SU-DHL-6 (cell line): ENCODE measurements at regions not wholly inside any gene's neighbourhood (a gene's known extent, or its start where the extent isn't known, plus 50 kb on each side); places are given as distances from the start of the nearest gene placed in this dataset.

Experiments
- H2AFZ ChIP-seq: fragments of 200-600 bp; sonication (generic); 2 replicates; pipeline ENCODE4 v1.6.1; 2014; ENCODE audit warnings: low read depth, mild to moderate bottlenecking, moderate library complexity, mixed read lengths, antibody characterized with exemption, low read length; ENCODE audit not compliant: severe bottlenecking
- H3F3A ChIP-seq: fragments of 200-600 bp; shearing (Covaris generic); 2 replicates; pipeline ENCODE4 v1.6.0; 2016; ENCODE audit warnings: antibody characterized with exemption, mild to moderate bottlenecking; ENCODE audit not compliant: insufficient read depth
- H3K27ac ChIP-seq: fragments of 200-600 bp; sonication (generic); 2 replicates; pipeline ENCODE4 v1.5.1; 2016; ENCODE audit warnings: low read depth, mild to moderate bottlenecking, low read length, moderate library complexity, mixed read lengths
- H3K27me3 ChIP-seq: fragments of 200-600 bp; sonication (generic), shearing (Covaris generic); 2 replicates; pipeline ENCODE4 v1.6.0; 2014; ENCODE audit warnings: mild to moderate bottlenecking, low read length
- H3K36me3 ChIP-seq: fragments of 200-600 bp; sonication (generic); 2 replicates; pipeline ENCODE4 v1.6.1; 2014; ENCODE audit warnings: mild to moderate bottlenecking, low read length, mixed read lengths
- H3K4me2 ChIP-seq: fragments of 300-600, 200-600 bp; shearing (Covaris generic), sonication (generic); 2 replicates; pipeline ENCODE4 v1.6.0; 2014; ENCODE audit warnings: low read length, low read depth, mild to moderate bottlenecking; ENCODE audit not compliant: poor library complexity, severe bottlenecking
- H3K4me3 ChIP-seq: fragments of 200-600 bp; sonication (generic); 2 replicates; pipeline ENCODE4 v1.5.1; 2014; ENCODE audit warnings: antibody characterized with exemption, low read length, mild to moderate bottlenecking, mixed read lengths; ENCODE audit not compliant: insufficient read depth, poor library complexity, severe bottlenecking
- H3K79me2 ChIP-seq: fragments of 200-600 bp; sonication (generic); 2 replicates; pipeline ENCODE4 v1.6.1; 2014; ENCODE audit warnings: mild to moderate bottlenecking, low read length, moderate library complexity; ENCODE audit not compliant: insufficient read depth
- H3K9ac ChIP-seq: fragments of 200-600 bp; sonication (generic); 2 replicates; pipeline ENCODE4 v1.7.0; 2014; ENCODE audit warnings: mild to moderate bottlenecking, low read length
- H3K9me2 ChIP-seq: fragments of 200-600 bp; sonication (generic); replicated peaks from 2 replicates; pipeline ENCODE4 v1.6.1; 2014; ENCODE audit warnings: low read length; ENCODE audit not compliant: insufficient read depth
- H3K9me3 ChIP-seq: fragments of 200-600 bp; sonication (generic); 2 replicates; pipeline ENCODE4 v1.6.1; 2014; ENCODE audit warnings: low read length, mixed read lengths; ENCODE audit not compliant: insufficient read depth
- H4K20me1 ChIP-seq: fragments of 200-600 bp; sonication (generic); 2 replicates; pipeline ENCODE4 v1.6.1; 2014; ENCODE audit warnings: low read depth, mild to moderate bottlenecking, antibody characterized with exemption, low read length, moderate library complexity, mixed read lengths
- EZH2phosphoT487 ChIP-seq: fragments of 200-600 bp; sonication (generic), shearing (Covaris generic); conservative IDR thresholded peaks from 2 replicates; pipeline ENCODE4 v1.6.1; 2018; ENCODE audit warnings: mild to moderate bottlenecking, antibody characterized with exemption, low read length, moderate library complexity, mixed read lengths
- TF ChIP-seq, protein P1 (sequence below): fragments of 200-600 bp; sonication (generic); IDR thresholded peaks from one replicate; pipeline ENCODE4 v1.5.1; 2017; ENCODE audit warnings: antibody characterized with exemption, mild to moderate bottlenecking, low read length, moderate library complexity; ENCODE audit not compliant: insufficient read depth, poor library complexity, severe bottlenecking

GRCh38 chr20:11686820-11687543, 230.7 kb upstream of the BTBD3 start:
- Histone ChIP-seq H3K9me2 (no peaks in the 10 kb centered on the region), H3F3A (no peaks in the 10 kb centered on the region), H3K36me3 (no peaks in the 10 kb centered on the region), H2AFZ (no peak overlapping the region), H3K9me3 (no peaks in the 10 kb centered on the region), H3K4me3 (no peak overlapping the region), H3K27me3 (no peaks in the 10 kb centered on the region), H4K20me1 (no peaks in the 10 kb centered on the region), H3K4me2 (no peak overlapping the region), H3K79me2 (no peaks in the 10 kb centered on the region), H3K27ac (no peak overlapping the region), H3K9ac (no peak overlapping the region)
- TF ChIP-seq, protein P1, sequence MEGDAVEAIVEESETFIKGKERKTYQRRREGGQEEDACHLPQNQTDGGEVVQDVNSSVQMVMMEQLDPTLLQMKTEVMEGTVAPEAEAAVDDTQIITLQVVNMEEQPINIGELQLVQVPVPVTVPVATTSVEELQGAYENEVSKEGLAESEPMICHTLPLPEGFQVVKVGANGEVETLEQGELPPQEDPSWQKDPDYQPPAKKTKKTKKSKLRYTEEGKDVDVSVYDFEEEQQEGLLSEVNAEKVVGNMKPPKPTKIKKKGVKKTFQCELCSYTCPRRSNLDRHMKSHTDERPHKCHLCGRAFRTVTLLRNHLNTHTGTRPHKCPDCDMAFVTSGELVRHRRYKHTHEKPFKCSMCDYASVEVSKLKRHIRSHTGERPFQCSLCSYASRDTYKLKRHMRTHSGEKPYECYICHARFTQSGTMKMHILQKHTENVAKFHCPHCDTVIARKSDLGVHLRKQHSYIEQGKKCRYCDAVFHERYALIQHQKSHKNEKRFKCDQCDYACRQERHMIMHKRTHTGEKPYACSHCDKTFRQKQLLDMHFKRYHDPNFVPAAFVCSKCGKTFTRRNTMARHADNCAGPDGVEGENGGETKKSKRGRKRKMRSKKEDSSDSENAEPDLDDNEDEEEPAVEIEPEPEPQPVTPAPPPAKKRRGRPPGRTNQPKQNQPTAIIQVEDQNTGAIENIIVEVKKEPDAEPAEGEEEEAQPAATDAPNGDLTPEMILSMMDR, result no peak
- TF ChIP-seq EZH2phosphoT487, result no peak

DNA sequence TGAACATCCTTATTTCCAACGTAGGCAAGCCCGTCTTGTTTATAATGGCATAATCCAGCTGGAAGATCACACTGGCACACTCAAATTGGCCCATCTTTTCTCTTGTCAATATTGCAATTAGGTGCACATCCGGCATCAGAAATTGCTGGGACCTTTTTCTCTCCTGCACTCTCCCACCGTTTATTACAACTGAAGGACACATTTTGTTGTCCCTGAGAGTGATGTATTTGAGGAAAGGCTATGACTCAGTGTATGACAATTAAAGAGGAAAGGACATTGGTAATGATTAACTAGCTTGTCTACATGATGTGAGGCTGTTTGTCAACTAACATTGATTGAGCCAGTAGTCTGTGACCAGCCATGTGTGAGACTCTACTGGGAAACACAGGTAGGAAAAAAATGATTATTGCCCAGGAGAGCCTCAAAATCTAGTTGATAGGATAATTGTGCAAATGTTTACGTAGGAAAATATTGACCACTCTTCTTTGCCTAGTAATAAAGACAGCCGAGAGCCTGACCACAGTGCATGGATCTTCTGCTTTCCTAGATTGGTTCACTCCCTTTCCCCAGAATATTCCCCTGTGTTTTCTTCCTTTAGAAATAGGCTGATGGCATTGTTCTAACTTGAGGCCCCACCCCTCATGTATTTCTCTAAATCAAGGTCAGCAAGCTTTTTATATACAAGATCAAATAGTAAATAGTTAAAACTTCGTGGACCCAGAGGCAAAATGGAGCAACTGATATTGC, 230.0 kb upstream of the BTBD3 start:
- Histone ChIP-seq H3F3A (no peaks in the 10 kb centered on the region), H3K4me2 (no peak overlapping the region), H3K4me3 (no peak overlapping the region), H3K36me3 (no peaks in the 10 kb centered on the region), H3K27ac (no peak overlapping the region), H3K9me3 (no peaks in the 10 kb centered on the region), H4K20me1 (no peaks in the 10 kb centered on the region), H3K9me2 (no peaks in the 10 kb centered on the region), H3K27me3 (no peaks in the 10 kb centered on the region), H3K79me2 (no peaks in the 10 kb centered on the region), H2AFZ (no peak overlapping the region), H3K9ac (no peak overlapping the region)
- no peak for TF ChIP-seq EZH2phosphoT487
- TF ChIP-seq, protein P1, result no peak

GRCh38 chr20:11689262-11689661, 228.4 kb upstream of the BTBD3 start:
- H3K9me3 ChIP-seq, result no peaks in the 10 kb centered on the region
- H3K27ac ChIP-seq, result no peak overlapping the region
- H2AFZ ChIP-seq, result no peak overlapping the region
- H3K4me3 ChIP-seq, result no peak overlapping the region
- no peaks in the 10 kb centered on the region for H3K36me3 ChIP-seq
- H3F3A ChIP-seq, result no peaks in the 10 kb centered on the region
- no peak overlapping the region for H3K9ac ChIP-seq
- H3K27me3 ChIP-seq, result no peaks in the 10 kb centered on the region
- H3K9me2 ChIP-seq, result no peaks in the 10 kb centered on the region
- no peak overlapping the region for H3K4me2 ChIP-seq
- H4K20me1 ChIP-seq, result no peaks in the 10 kb centered on the region
- H3K79me2 ChIP-seq, result no peaks in the 10 kb centered on the region
- TF ChIP-seq, protein P1, result no peak
- no peak for TF ChIP-seq EZH2phosphoT487
